Hepatocyte (in vitro differentiated cells): ENCODE measurements at regions not wholly inside any gene's neighbourhood (a gene's known extent, or its start where the extent isn't known, plus 50 kb on each side); places are given as distances from the start of the nearest gene placed in this dataset.

ENCODE experiments used
- EZH2 ChIP-seq: fragments of 200-600 bp; sonication (generic); IDR thresholded peaks from 2 replicates; pipeline ENCODE4 v1.6.1; 2016; ENCODE audit warnings: antibody characterized with exemption, mild to moderate bottlenecking, borderline replicate concordance
- EZH2phosphoT487 ChIP-seq: fragments of 200-600 bp; sonication (generic); IDR thresholded peaks from one replicate; pipeline ENCODE4 v1.6.1; 2018; ENCODE audit warnings: antibody characterized with exemption, mild to moderate bottlenecking, low read depth, moderate library complexity; ENCODE audit not compliant: unreplicated experiment, severe bottlenecking
- TF ChIP-seq, protein P1 (sequence below): fragments of 200-600 bp; sonication (generic); IDR thresholded peaks from 2 replicates; pipeline ENCODE4 v1.5.1; 2016; ENCODE audit warnings: antibody characterized with exemption, mild to moderate bottlenecking; ENCODE audit not compliant: poor library complexity

DNA sequence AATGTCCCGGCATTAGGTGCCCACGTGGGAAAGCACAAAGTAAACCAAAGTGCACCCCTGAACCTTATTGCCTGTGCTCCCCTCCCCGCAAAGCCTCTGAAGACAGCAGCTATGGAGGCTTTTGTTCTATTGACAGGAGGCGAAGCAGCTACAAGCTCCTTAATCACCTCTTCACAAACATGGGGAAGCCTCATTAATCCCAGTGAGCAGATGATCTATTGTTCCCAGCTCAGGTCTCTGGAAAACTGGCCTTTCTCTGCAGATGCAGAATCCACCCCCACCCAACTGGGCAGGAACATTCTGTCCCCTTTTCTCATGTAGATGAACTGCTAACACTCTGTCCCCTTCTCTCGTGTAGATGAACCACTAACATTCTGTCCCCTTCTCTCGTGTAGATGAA lies 190.5 kb upstream of the CSF3R start:
- TF ChIP-seq, protein P1, sequence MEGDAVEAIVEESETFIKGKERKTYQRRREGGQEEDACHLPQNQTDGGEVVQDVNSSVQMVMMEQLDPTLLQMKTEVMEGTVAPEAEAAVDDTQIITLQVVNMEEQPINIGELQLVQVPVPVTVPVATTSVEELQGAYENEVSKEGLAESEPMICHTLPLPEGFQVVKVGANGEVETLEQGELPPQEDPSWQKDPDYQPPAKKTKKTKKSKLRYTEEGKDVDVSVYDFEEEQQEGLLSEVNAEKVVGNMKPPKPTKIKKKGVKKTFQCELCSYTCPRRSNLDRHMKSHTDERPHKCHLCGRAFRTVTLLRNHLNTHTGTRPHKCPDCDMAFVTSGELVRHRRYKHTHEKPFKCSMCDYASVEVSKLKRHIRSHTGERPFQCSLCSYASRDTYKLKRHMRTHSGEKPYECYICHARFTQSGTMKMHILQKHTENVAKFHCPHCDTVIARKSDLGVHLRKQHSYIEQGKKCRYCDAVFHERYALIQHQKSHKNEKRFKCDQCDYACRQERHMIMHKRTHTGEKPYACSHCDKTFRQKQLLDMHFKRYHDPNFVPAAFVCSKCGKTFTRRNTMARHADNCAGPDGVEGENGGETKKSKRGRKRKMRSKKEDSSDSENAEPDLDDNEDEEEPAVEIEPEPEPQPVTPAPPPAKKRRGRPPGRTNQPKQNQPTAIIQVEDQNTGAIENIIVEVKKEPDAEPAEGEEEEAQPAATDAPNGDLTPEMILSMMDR: no peak
- TF ChIP-seq EZH2 (no peak), EZH2phosphoT487 (no peak)
